ENCODE measurements at regions not wholly inside any gene's neighbourhood (a gene's known extent, or its start where the extent isn't known, plus 50 kb on each side); places are given as distances from the start of the nearest gene placed in this dataset.

GRCh38 chr15:62248277-62248984 lies 83.3 kb upstream of the C2CD4B start:
- TF ChIP-seq CTCF (IDR thresholded peaks at IDR 0.05) (no peak), POLR2A (IDR thresholded peaks at IDR 0.05) (no peak)
